H1 (cell line): ENCODE measurements at regions not wholly inside any gene's neighbourhood (a gene's known extent, or its start where the extent isn't known, plus 50 kb on each side); places are given as distances from the start of the nearest gene placed in this dataset.

ENCODE experiments used
- CTCF ChIA-PET: fragments of 300-600 bp; sonication (Branson Sonifier 250); formaldehyde crosslinking; loops from one replicate; lab custom pipeline; 2021; ENCODE audit not compliant: partially characterized antibody; lab: Charles Lee
- POLR2A ChIA-PET: fragments of 300-600 bp; sonication (Branson Sonifier 250); formaldehyde crosslinking; loops from one replicate; lab custom pipeline; 2021; ENCODE audit warnings: inconsistent platforms; ENCODE audit not compliant: partially characterized antibody; lab: Charles Lee
- DNase-seq, 2 experiments: peaks; one replicate each; pipeline versions ENCODE4 v3.0.0 to v3.0.0-alpha.2; 2010 to 2022; ENCODE audit warnings: low spot score in 2 of 2, low read depth in 1 of 2, mixed read lengths in 1 of 2
- FAIRE-seq: peaks from 2 replicates; lab custom pipeline; 2011; peaks lifted over from hg19 to GRCh38; lab: Jason Lieb, UNC
- H2AFZ ChIP-seq: 2 replicates; pipeline ENCODE4 v1.8.1; 2012; ENCODE audit warnings: low read length, inconsistent platforms
- H2AK5ac ChIP-seq: 2 replicates; pipeline ENCODE4 v1.6.1; 2013; ENCODE audit warnings: low read depth, low read length
- H2BK120ac ChIP-seq: replicated peaks from 2 replicates; pipeline ENCODE3; 2013; ENCODE audit warnings: low read depth, low read length, inconsistent platforms
- H2BK12ac ChIP-seq: 2 replicates; pipeline ENCODE4 v1.6.1; 2013; ENCODE audit warnings: low read depth, low read length
- H2BK15ac ChIP-seq: 2 replicates; pipeline ENCODE4 v1.6.1; 2013; ENCODE audit warnings: low read length
- H2BK20ac ChIP-seq: 2 replicates; pipeline ENCODE4 v1.6.1; 2013; ENCODE audit warnings: low read length
- H2BK5ac ChIP-seq: 2 replicates; pipeline ENCODE4 v1.6.1; 2013; ENCODE audit warnings: low read depth, low read length
- H3K14ac ChIP-seq: 2 replicates; pipeline ENCODE4 v1.6.1; 2013; ENCODE audit warnings: inconsistent platforms; ENCODE audit not compliant: insufficient read length
- H3K18ac ChIP-seq: 2 replicates; pipeline ENCODE4 v1.6.1; 2013; ENCODE audit warnings: low read length; ENCODE audit errors: extremely low read depth
- H3K23ac ChIP-seq: 2 replicates; pipeline ENCODE4 v1.6.1; 2013; ENCODE audit warnings: inconsistent platforms; ENCODE audit not compliant: insufficient read length
- H3K23me2 ChIP-seq: 2 replicates; pipeline ENCODE4 v1.6.1; 2013; ENCODE audit warnings: low read depth, low read length
- H3K27ac ChIP-seq: 2 replicates; pipeline ENCODE4 v1.6.1; 2011; ENCODE audit warnings: low read depth, low read length, inconsistent platforms
- H3K27me3 ChIP-seq, 4 experiments: replicated peaks in 1 of 4; 1 replicate in 1 of 4; 2 replicates in 3 of 4; pipeline versions ENCODE4 v1.6.1 to v1.8.1; 2011 to 2013; ENCODE audit warnings: low read length in 3 of 4, mild to moderate bottlenecking in 3 of 4, inconsistent platforms in 2 of 4, mixed read lengths in 2 of 4, moderate library complexity in 1 of 4; ENCODE audit not compliant: control insufficient read depth in 3 of 4, insufficient read depth in 3 of 4; ENCODE audit errors: extremely low read depth in 1 of 4
- H3K36me3 ChIP-seq, 4 experiments: 2 replicates each; pipeline versions ENCODE4 v1.6.1 to v1.8.1; 2011 to 2013; ENCODE audit warnings: mild to moderate bottlenecking in 4 of 4, low read length in 3 of 4, moderate library complexity in 2 of 4, control low read depth in 1 of 4, inconsistent platforms in 1 of 4; ENCODE audit not compliant: insufficient read depth in 4 of 4, control insufficient read depth in 2 of 4
- H3K4ac ChIP-seq: replicated peaks from 2 replicates; pipeline ENCODE3; 2013; ENCODE audit warnings: low read length, low read depth, mixed read lengths, inconsistent platforms; ENCODE audit not compliant: insufficient read length
- H3K4me1 ChIP-seq, 4 experiments: replicated peaks in 1 of 4; 1 replicate in 1 of 4; 2 replicates in 3 of 4; pipeline versions ENCODE4 v1.6.1 to v1.8.1; 2011 to 2013; ENCODE audit warnings: low read length in 3 of 4, inconsistent platforms in 2 of 4, mixed read lengths in 1 of 4; ENCODE audit not compliant: insufficient read depth in 4 of 4, control insufficient read depth in 3 of 4
- H3K4me2 ChIP-seq, 2 experiments: 2 replicates each; pipeline versions ENCODE4 v1.6.1 to v1.8.1; 2011 to 2013; ENCODE audit warnings: low read depth in 2 of 2, low read length in 2 of 2, control low read depth in 1 of 2, inconsistent platforms in 1 of 2, mild to moderate bottlenecking in 1 of 2; ENCODE audit not compliant: insufficient read depth in 1 of 2
- H3K4me3 ChIP-seq, 4 experiments: fragments of 200-600, 300-600 bp in 1 of 4; sonication (generic), shearing (Covaris generic), sonication (Bioruptor Twin) in 1 of 4; 2 replicates each; pipeline versions ENCODE4 v1.5.1 to v1.8.1; 2011 to 2016; ENCODE audit warnings: low read length in 4 of 4, low read depth in 3 of 4, control low read depth in 2 of 4, inconsistent platforms in 2 of 4, mild to moderate bottlenecking in 2 of 4, mixed read lengths in 1 of 4, moderate library complexity in 1 of 4; ENCODE audit not compliant: insufficient read depth in 2 of 4; ENCODE audit errors: extremely low read depth in 1 of 4
- H3K56ac ChIP-seq: replicated peaks from 2 replicates; pipeline ENCODE3; 2013; ENCODE audit warnings: low read depth, mild to moderate bottlenecking, mixed read lengths, low read length, inconsistent platforms; ENCODE audit not compliant: insufficient read length
- H3K79me1 ChIP-seq: 2 replicates; pipeline ENCODE4 v1.6.1; 2013; ENCODE audit warnings: low read depth, low read length, control low read depth
- H3K79me2 ChIP-seq, 2 experiments: 2 replicates each; pipeline versions ENCODE4 v1.6.1 to v1.8.1; 2012 to 2013; ENCODE audit warnings: low read length in 2 of 2, mild to moderate bottlenecking in 2 of 2, inconsistent platforms in 1 of 2; ENCODE audit not compliant: insufficient read depth in 2 of 2, control insufficient read depth in 1 of 2
- H3K9ac ChIP-seq, 4 experiments: replicated peaks in 1 of 4; 1 replicate in 1 of 4; 2 replicates in 3 of 4; pipeline versions ENCODE4 v1.6.1 to v1.8.1; 2011 to 2013; ENCODE audit warnings: low read depth in 3 of 4, low read length in 3 of 4, control low read depth in 2 of 4, mild to moderate bottlenecking in 2 of 4, moderate library complexity in 2 of 4, inconsistent platforms in 1 of 4; ENCODE audit errors: extremely low read depth in 1 of 4
- H3K9me3 ChIP-seq, 2 experiments: 2 replicates each; pipeline versions ENCODE4 v1.6.1 to v1.8.1; 2012 to 2013; ENCODE audit warnings: mild to moderate bottlenecking in 2 of 2, moderate library complexity in 2 of 2, control low read depth in 1 of 2, inconsistent platforms in 1 of 2, low read depth in 1 of 2, low read length in 1 of 2, mixed read lengths in 1 of 2; ENCODE audit not compliant: insufficient read depth in 2 of 2
- H4K20me1 ChIP-seq, 2 experiments: replicated peaks in 1 of 2; 2 replicates each; pipeline versions ENCODE3 to v1.8.1; 2011 to 2013; ENCODE audit warnings: inconsistent platforms in 2 of 2, low read length in 2 of 2, mild to moderate bottlenecking in 1 of 2; ENCODE audit not compliant: insufficient read depth in 2 of 2, control insufficient read depth in 1 of 2
- H4K5ac ChIP-seq: 2 replicates; pipeline ENCODE4 v1.6.1; 2013; ENCODE audit warnings: low read length, low read depth, mixed read lengths, inconsistent platforms; ENCODE audit not compliant: insufficient read length
- H4K8ac ChIP-seq: 2 replicates; pipeline ENCODE4 v1.8.0; 2013; ENCODE audit warnings: mild to moderate bottlenecking, moderate library complexity, low read length, inconsistent platforms; ENCODE audit not compliant: insufficient read depth; ENCODE audit errors: extremely low read depth
- H4K91ac ChIP-seq: replicated peaks from 2 replicates; pipeline ENCODE3; 2013; ENCODE audit warnings: low read length, mixed read lengths, inconsistent platforms; ENCODE audit not compliant: insufficient read length
- CTCF ChIP-seq, 3 experiments: IDR thresholded peaks; 1 replicate in 2 of 3; 2 replicates in 1 of 3; pipeline versions ENCODE4 v1.5.1 to v1.6.1; 2011; ENCODE audit warnings: low read length in 3 of 3, mild to moderate bottlenecking in 3 of 3, inconsistent platforms in 2 of 3, low read depth in 1 of 3, moderate library complexity in 1 of 3; ENCODE audit not compliant: insufficient read depth in 1 of 3; ENCODE audit errors: control extremely low read depth in 1 of 3
- MAX ChIP-seq: IDR thresholded peaks from 2 replicates; pipeline ENCODE4 v1.6.1; 2012; ENCODE audit warnings: inconsistent platforms
- TEAD4 ChIP-seq: IDR thresholded peaks from 2 replicates; pipeline ENCODE4 v1.6.1; 2012; ENCODE audit warnings: low read depth, low read length, inconsistent platforms, mixed read lengths
- WGBS, 2 experiments: shearing (Covaris generic) in 1 of 2; methylation state at CpG; one replicate each; pipeline versions ENCODE4 v1.1.6 to v1.1.7; 2013 to 2015; ENCODE audit warnings: low lambda C conversion rate in 2 of 2, mixed read lengths in 2 of 2, inconsistent platforms in 1 of 2, low coverage in 1 of 2, missing lambda C conversion rate in 1 of 2; ENCODE audit not compliant: insufficient replicate concordance in 2 of 2, insufficient coverage in 1 of 2, insufficient read length in 1 of 2; ENCODE audit errors: extremely low coverage in 1 of 2, missing lambda C conversion rate in 1 of 2; 5-methylcytosine and 5-hydroxymethylcytosine counted together

- H4K91ac ChIP-seq, result no peak overlapping the region
- no peak overlapping the region for H3K4ac ChIP-seq
- no peak overlapping the region for H3K14ac ChIP-seq
- no peak overlapping the region for H4K8ac ChIP-seq
- no peak overlapping the region for H2BK12ac ChIP-seq
- no peaks in the 10 kb centered on the region for H3K27me3 ChIP-seq
- H3K4me2 ChIP-seq, result no peak overlapping the region
- H3K36me3 ChIP-seq, result no peaks in the 10 kb centered on the region
- no peak overlapping the region for H2BK5ac ChIP-seq
- H3K9ac ChIP-seq, result no peak overlapping the region
- H3K9me3 ChIP-seq, result no peaks in the 10 kb centered on the region
- H2BK15ac ChIP-seq, result no peak overlapping the region
- DNase-seq, result no peak
- peaks cover 0 to 86% of the 10 kb centered on the region in 2 experiments; a peak in 3 of 4 replicates for H3K79me2 ChIP-seq
- H4K20me1 ChIP-seq, result no peaks in the 10 kb centered on the region
- peaks cover 3 to 23% (median 12%) of the 10 kb centered on the region in 4 experiments; a peak in 5 of 7 replicates for H3K4me1 ChIP-seq
- ChIA-PET CTCF (no interaction called here), POLR2A (no interaction called here)
- no peaks in the 10 kb centered on the region for H3K79me1 ChIP-seq
- no peak overlapping the region for H3K4me3 ChIP-seq
- H3K23ac ChIP-seq, result no peak overlapping the region
- H4K5ac ChIP-seq, result no peak overlapping the region
- H3K27ac ChIP-seq, result no peak overlapping the region
- no peak overlapping the region for H3K56ac ChIP-seq
- no peak overlapping the region for H2AFZ ChIP-seq
- H3K18ac ChIP-seq, result no peak overlapping the region
- no peaks in the 10 kb centered on the region for H3K23me2 ChIP-seq
- H2BK20ac ChIP-seq, result no peak overlapping the region
- no peak overlapping the region for H2AK5ac ChIP-seq
- FAIRE-seq, result no peak
- 94% methylated on average over 3 of the region's 3 CpGs; no CpG with 5 or more reads in 1 of the 2 experiments for WGBS, 2 experiments
- H2BK120ac ChIP-seq, result no peak overlapping the region
- TF ChIP-seq CTCF (IDR thresholded peaks at IDR 0.05; ENCODE audit: control extremely low read depth in 1 of 3, insufficient read depth in 1 of 3, low read depth in 1 of 3, low read length in 3 of 3) (no peak), MAX (no peak), TEAD4 (no peak)
Observed at GRCh38 chr6:56799989-56800388, 154.9 kb upstream of the BEND6 start.
